Cerebellar cortex (tissue), 1 donor: ENCODE measurements at regions not wholly inside any gene's neighbourhood (a gene's known extent, or its start where the extent isn't known, plus 50 kb on each side); places are given as distances from the start of the nearest gene placed in this dataset.
"Not testable (repeated sequence)": the region's sequence is repeated elsewhere in the genome, so short reads cannot be mapped to it uniquely, and the experiment has no call there.

ENCODE experiments used
- DNase-seq: peaks from one replicate; pipeline ENCODE4 v3.0.0-alpha.2; 2015; ENCODE audit warnings: low spot score

GRCh38 chr12:115394496-115395220 lies 710.7 kb upstream of the TBX3 start:
- no peak for DNase-seq

GRCh38 chr12:115388139-115388538 lies 704.2 kb upstream of the TBX3 start:
- DNase-seq, result no peak

- no peak for DNase-seq
Measured at GRCh38 chr12:115387467-115387901, 703.5 kb upstream of the TBX3 start.

GRCh38 chr12:115386946-115387345 lies 703.0 kb upstream of the TBX3 start:
- DNase-seq, result no peak

- DNase-seq, result no peak
Measured at GRCh38 chr12:115385141-115385540, 701.2 kb upstream of the TBX3 start.

GRCh38 chr12:115384391-115384790 lies 700.4 kb upstream of the TBX3 start:
- no peak for DNase-seq

- DNase-seq, result peak; percentile 0
Measured at GRCh38 chr12:115383668-115384067, 699.7 kb upstream of the TBX3 start.

- DNase-seq, result no peak
Measured at GRCh38 chr12:115382681-115383080, 698.7 kb upstream of the TBX3 start.

- no peak for DNase-seq
Measured at GRCh38 chr12:115380546-115381120, 696.7 kb upstream of the TBX3 start.

- no peak for DNase-seq
Measured at GRCh38 chr12:115378291-115378690, 694.3 kb upstream of the TBX3 start.

- no peak for DNase-seq
Measured at GRCh38 chr12:115377779-115378178, 693.8 kb upstream of the TBX3 start.

GRCh38 chr12:115377230-115377629 lies 693.3 kb upstream of the TBX3 start:
- DNase-seq, result no peak

GRCh38 chr12:115375186-115375991 lies 691.4 kb upstream of the TBX3 start:
- no peak for DNase-seq

GRCh38 chr12:115374480-115375185 lies 690.7 kb upstream of the TBX3 start:
- DNase-seq, result no peak

GRCh38 chr12:115371711-115372110 lies 687.7 kb upstream of the TBX3 start:
- DNase-seq, result no peak

- DNase-seq, result no peak
Measured at GRCh38 chr12:115370650-115371049, 686.7 kb upstream of the TBX3 start.

GRCh38 chr12:115370207-115370606 lies 686.2 kb upstream of the TBX3 start:
- DNase-seq, result no peak

- not testable (repeated sequence) for DNase-seq
Measured at GRCh38 chr12:115366277-115366676, 682.3 kb upstream of the TBX3 start.

- DNase-seq, result not testable (repeated sequence)
Measured at GRCh38 chr12:115365765-115366164, 681.8 kb upstream of the TBX3 start.

GRCh38 chr12:115364921-115365320 lies 680.9 kb upstream of the TBX3 start:
- DNase-seq, result no peak

GRCh38 chr12:115362339-115362976 lies 678.5 kb upstream of the TBX3 start:
- DNase-seq, result no peak

GRCh38 chr12:115357681-115358080 lies 673.7 kb upstream of the TBX3 start:
- DNase-seq, result no peak
